NT2/D1 (cell line): ENCODE measurements at regions not wholly inside any gene's neighbourhood (a gene's known extent, or its start where the extent isn't known, plus 50 kb on each side); places are given as distances from the start of the nearest gene placed in this dataset.

Source experiments
- SUZ12 ChIP-seq: IDR thresholded peaks from 2 replicates; pipeline ENCODE4 v1.6.1; 2011; ENCODE audit not compliant: insufficient read length, insufficient read depth; ENCODE audit errors: extremely low read depth
- YY1 ChIP-seq: IDR thresholded peaks from 2 replicates; pipeline ENCODE4 v1.6.1; 2011; ENCODE audit not compliant: insufficient read length, insufficient read depth
- ZNF274 ChIP-seq: IDR thresholded peaks from 2 replicates; pipeline ENCODE4 v1.6.1; 2011; ENCODE audit warnings: mild to moderate bottlenecking, low read depth, low read length

DNA sequence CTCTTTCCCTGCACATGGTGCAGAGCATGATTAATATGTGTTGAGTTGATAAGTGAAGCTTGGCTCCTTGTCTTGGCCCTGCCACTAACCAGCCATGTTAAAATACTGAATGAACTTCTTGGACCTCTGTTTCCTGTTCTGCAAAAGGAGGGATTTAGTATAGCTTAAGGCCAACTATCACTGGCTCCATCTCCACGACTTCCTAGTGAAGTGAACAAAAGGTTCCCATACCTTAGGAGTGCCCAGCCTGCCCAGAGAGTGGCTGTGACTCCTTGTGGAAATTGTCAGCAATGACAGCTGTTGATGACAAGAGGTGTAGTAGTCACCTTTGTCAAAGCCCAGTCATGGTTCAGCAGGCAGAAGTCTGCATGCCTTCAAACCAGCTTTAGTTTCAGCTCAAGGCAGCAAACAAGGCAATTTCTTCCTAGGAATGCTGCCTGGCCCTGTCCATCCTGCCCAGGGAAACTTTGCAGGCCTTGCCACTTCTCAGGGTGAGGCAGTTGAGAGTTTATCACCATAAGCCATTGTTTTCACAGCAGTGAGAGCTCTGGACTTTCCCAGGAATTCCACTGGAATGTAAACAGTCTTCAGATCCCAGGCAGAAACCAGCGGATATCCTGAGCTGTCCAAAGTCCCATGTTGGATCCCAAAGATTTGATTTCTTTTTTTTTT lies 169.7 kb upstream of the TNFAIP3 start:
- no peak for TF ChIP-seq ZNF274
- no peak for TF ChIP-seq YY1
- TF ChIP-seq SUZ12 = no peak
